ENCODE measurements at regions not wholly inside any gene's neighbourhood (a gene's known extent, or its start where the extent isn't known, plus 50 kb on each side); places are given as distances from the start of the nearest gene placed in this dataset.

DNA sequence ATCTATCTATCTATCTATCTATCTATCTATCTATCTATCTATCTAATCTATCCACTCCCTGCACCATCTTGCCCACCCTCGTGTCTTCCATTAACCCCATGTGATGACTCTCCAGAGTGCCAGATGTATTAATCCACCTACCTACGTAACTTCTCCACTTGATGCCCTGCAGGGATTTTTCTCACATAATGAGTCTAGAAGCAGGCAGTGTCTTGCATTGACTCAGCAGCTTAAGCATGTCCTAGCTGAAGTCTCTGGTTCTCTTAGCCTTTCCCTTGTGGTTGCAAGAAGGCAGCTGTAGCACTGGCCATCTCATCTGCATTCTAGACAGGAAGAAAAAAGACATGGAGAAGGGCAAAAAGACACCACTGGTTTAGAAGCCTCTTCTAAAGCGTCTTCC is 96.7 kb upstream of the ALDH1B1 start:
- H3T11ph ChIP-seq (ENCODE audit: low read length): no peak overlapping the region
- no peak overlapping the region for H3K4me2 ChIP-seq (ENCODE audit: insufficient read depth, insufficient read length, low read length)
- no peak overlapping the region for H3K27ac Mint-ChIP-seq
- H3K4me3 Mint-ChIP-seq: no peak overlapping the region
- H3K27ac ChIP-seq (ENCODE audit: insufficient read length, low read depth, low read length): no peak overlapping the region
- no peak overlapping the region for H2BK120ac ChIP-seq (ENCODE audit: low read depth, low read length, poor library complexity, severe bottlenecking)
- H3K27me3 ChIP-seq (ENCODE audit: insufficient read depth, low read length): no peaks in the 10 kb centered on the region
- no peak overlapping the region for H3K18ac ChIP-seq (ENCODE audit: insufficient read length, low read depth, low read length)
- TF ChIP-seq, protein P1, sequence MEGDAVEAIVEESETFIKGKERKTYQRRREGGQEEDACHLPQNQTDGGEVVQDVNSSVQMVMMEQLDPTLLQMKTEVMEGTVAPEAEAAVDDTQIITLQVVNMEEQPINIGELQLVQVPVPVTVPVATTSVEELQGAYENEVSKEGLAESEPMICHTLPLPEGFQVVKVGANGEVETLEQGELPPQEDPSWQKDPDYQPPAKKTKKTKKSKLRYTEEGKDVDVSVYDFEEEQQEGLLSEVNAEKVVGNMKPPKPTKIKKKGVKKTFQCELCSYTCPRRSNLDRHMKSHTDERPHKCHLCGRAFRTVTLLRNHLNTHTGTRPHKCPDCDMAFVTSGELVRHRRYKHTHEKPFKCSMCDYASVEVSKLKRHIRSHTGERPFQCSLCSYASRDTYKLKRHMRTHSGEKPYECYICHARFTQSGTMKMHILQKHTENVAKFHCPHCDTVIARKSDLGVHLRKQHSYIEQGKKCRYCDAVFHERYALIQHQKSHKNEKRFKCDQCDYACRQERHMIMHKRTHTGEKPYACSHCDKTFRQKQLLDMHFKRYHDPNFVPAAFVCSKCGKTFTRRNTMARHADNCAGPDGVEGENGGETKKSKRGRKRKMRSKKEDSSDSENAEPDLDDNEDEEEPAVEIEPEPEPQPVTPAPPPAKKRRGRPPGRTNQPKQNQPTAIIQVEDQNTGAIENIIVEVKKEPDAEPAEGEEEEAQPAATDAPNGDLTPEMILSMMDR (conservative IDR thresholded peaks at IDR 0.05): no peak
- H3K14ac ChIP-seq (ENCODE audit: insufficient read depth, low read length): no peak overlapping the region
- no peak overlapping the region for H2AK5ac ChIP-seq (ENCODE audit: insufficient read length, low read length)
- no peaks in the 10 kb centered on the region for H3K9me3 Mint-ChIP-seq
- H3K23me2 ChIP-seq (ENCODE audit: insufficient read length, low read depth, low read length, poor library complexity, severe bottlenecking): no peaks in the 10 kb centered on the region
- WGBS (ENCODE audit: extremely low coverage, insufficient read length, low lambda C conversion rate): no CpG with 5 or more reads among the region's 3 CpGs
- no peak overlapping the region for H3K9ac ChIP-seq (ENCODE audit: extremely low read depth, insufficient read length, low read length)
- no peak overlapping the region for H3K23ac ChIP-seq (ENCODE audit: insufficient read length, low read depth, low read length)
- H2BK12ac ChIP-seq (ENCODE audit: insufficient read length, low read depth, low read length): no peak overlapping the region
- H3K79me1 ChIP-seq (ENCODE audit: insufficient read depth, low read depth, low read length, poor library complexity, severe bottlenecking): no peaks in the 10 kb centered on the region
- H3K4me1 Mint-ChIP-seq: peaks cover 8 to 10% of the 10 kb centered on the region in 2 experiments
- H4K5ac ChIP-seq (ENCODE audit: insufficient read length, low read depth, low read length): no peak overlapping the region
- no peak overlapping the region for H3K4ac ChIP-seq (ENCODE audit: low read depth, low read length)
- no peak overlapping the region for H3K56ac ChIP-seq (ENCODE audit: insufficient read length, low read depth, low read length)
- H3K9me3 ChIP-seq (ENCODE audit: control insufficient read depth, low read depth, low read length): no peaks in the 10 kb centered on the region
- peaks cover 53% of the 10 kb centered on the region for H3K27me3 Mint-ChIP-seq (ENCODE audit: low read depth)
- no peaks in the 10 kb centered on the region for H4K20me1 ChIP-seq (ENCODE audit: control insufficient read depth, insufficient read depth, insufficient read length)
- H3K4me1 ChIP-seq (ENCODE audit: insufficient read depth, low read length): no peaks in the 10 kb centered on the region
- H2BK20ac ChIP-seq (ENCODE audit: low read depth, low read length, poor library complexity, severe bottlenecking): no peak overlapping the region
- no peak overlapping the region for H2BK5ac ChIP-seq (ENCODE audit: insufficient read length, low read length)
- H2BK15ac ChIP-seq (ENCODE audit: low read depth, low read length): no peak overlapping the region
- H3K36me3 Mint-ChIP-seq (ENCODE audit: insufficient read depth in 1 of 3, low read depth in 3 of 3): no peaks in the 10 kb centered on the region
- H4K91ac ChIP-seq (ENCODE audit: insufficient read length, low read depth, low read length): no peak overlapping the region
- DNase-seq: no peak
- H2AFZ ChIP-seq (ENCODE audit: low read length): no peak overlapping the region
- no peak overlapping the region for H4K8ac ChIP-seq (replicated peaks; ENCODE audit: insufficient read length, low read depth, low read length)
- no peaks in the 10 kb centered on the region for H3K79me2 ChIP-seq (ENCODE audit: insufficient read depth, low read length)

Data from H9 (cell line).